SU-DHL-6 (cell line): ENCODE measurements at regions not wholly inside any gene's neighbourhood (a gene's known extent, or its start where the extent isn't known, plus 50 kb on each side); places are given as distances from the start of the nearest gene placed in this dataset.

Experiments
- EZH2phosphoT487 ChIP-seq: fragments of 200-600 bp; sonication (generic), shearing (Covaris generic); conservative IDR thresholded peaks from 2 replicates; pipeline ENCODE4 v1.6.1; 2018; ENCODE audit warnings: mild to moderate bottlenecking, antibody characterized with exemption, low read length, moderate library complexity, mixed read lengths
- TF ChIP-seq, protein P1 (sequence below): fragments of 200-600 bp; sonication (generic); IDR thresholded peaks from one replicate; pipeline ENCODE4 v1.5.1; 2017; ENCODE audit warnings: antibody characterized with exemption, mild to moderate bottlenecking, low read length, moderate library complexity; ENCODE audit not compliant: insufficient read depth, poor library complexity, severe bottlenecking

- TF ChIP-seq, protein P1, sequence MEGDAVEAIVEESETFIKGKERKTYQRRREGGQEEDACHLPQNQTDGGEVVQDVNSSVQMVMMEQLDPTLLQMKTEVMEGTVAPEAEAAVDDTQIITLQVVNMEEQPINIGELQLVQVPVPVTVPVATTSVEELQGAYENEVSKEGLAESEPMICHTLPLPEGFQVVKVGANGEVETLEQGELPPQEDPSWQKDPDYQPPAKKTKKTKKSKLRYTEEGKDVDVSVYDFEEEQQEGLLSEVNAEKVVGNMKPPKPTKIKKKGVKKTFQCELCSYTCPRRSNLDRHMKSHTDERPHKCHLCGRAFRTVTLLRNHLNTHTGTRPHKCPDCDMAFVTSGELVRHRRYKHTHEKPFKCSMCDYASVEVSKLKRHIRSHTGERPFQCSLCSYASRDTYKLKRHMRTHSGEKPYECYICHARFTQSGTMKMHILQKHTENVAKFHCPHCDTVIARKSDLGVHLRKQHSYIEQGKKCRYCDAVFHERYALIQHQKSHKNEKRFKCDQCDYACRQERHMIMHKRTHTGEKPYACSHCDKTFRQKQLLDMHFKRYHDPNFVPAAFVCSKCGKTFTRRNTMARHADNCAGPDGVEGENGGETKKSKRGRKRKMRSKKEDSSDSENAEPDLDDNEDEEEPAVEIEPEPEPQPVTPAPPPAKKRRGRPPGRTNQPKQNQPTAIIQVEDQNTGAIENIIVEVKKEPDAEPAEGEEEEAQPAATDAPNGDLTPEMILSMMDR: peak; percentile 60
- no peak for TF ChIP-seq EZH2phosphoT487
These were observed 1009.8 kb downstream of the TUSC7 start for GRCh38 chr3:117719316-117719926.
